Activated T-cell treated with anti-CD3 and anti-CD28 coated beads for 4 hours (primary cell): ENCODE measurements at regions not wholly inside any gene's neighbourhood (a gene's known extent, or its start where the extent isn't known, plus 50 kb on each side); places are given as distances from the start of the nearest gene placed in this dataset.
"Not testable (repeated sequence)": the region's sequence is repeated elsewhere in the genome, so short reads cannot be mapped to it uniquely, and the experiment has no call there.

Experiments
- DNase-seq: peaks from one replicate; pipeline ENCODE4 v3.0.0-alpha.2; 2020

GRCh38 chr20:48528346-48528745, 299.5 kb downstream of the PREX1 start:
- DNase-seq = no peak

GRCh38 chr20:48527771-48528170, 300.0 kb downstream of the PREX1 start:
- DNase-seq = no peak

GRCh38 chr20:48526936-48527335, 300.9 kb downstream of the PREX1 start:
- DNase-seq = no peak

- no peak for DNase-seq
Observed at GRCh38 chr20:48525400-48525799, 302.4 kb downstream of the PREX1 start.

GRCh38 chr20:48524582-48524981, 303.2 kb downstream of the PREX1 start:
- DNase-seq = no peak

GRCh38 chr20:48523191-48523995, 304.4 kb downstream of the PREX1 start:
- no peak for DNase-seq

GRCh38 chr20:48521121-48521520, 306.7 kb downstream of the PREX1 start:
- DNase-seq = no peak

- not testable (repeated sequence) for DNase-seq
Observed at GRCh38 chr20:48516196-48516595, 311.6 kb downstream of the PREX1 start.

GRCh38 chr20:48514577-48514976, 313.2 kb downstream of the PREX1 start:
- not testable (repeated sequence) for DNase-seq

- DNase-seq = not testable (repeated sequence)
Observed at GRCh38 chr20:48512539-48512938, 315.3 kb downstream of the PREX1 start.

- DNase-seq = not testable (repeated sequence)
Observed at GRCh38 chr20:48505066-48505465, 322.7 kb downstream of the PREX1 start.

GRCh38 chr20:48503166-48503815, 324.5 kb downstream of the PREX1 start:
- DNase-seq = no peak

GRCh38 chr20:48502758-48503157, 325.0 kb downstream of the PREX1 start:
- no peak for DNase-seq

GRCh38 chr20:48502016-48502415, 325.8 kb downstream of the PREX1 start:
- DNase-seq = no peak

GRCh38 chr20:48500900-48501299, 326.9 kb downstream of the PREX1 start:
- not testable (repeated sequence) for DNase-seq

- not testable (repeated sequence) for DNase-seq
Observed at GRCh38 chr20:48498939-48499338, 328.9 kb downstream of the PREX1 start.

- not testable (repeated sequence) for DNase-seq
Observed at GRCh38 chr20:48498125-48498524, 329.7 kb downstream of the PREX1 start.

GRCh38 chr20:48493966-48494365, 333.8 kb downstream of the PREX1 start:
- DNase-seq = no peak

GRCh38 chr20:48493331-48493730, 334.5 kb downstream of the PREX1 start:
- DNase-seq = not testable (repeated sequence)

- DNase-seq = no peak
Observed at GRCh38 chr20:48492715-48493070, 335.1 kb downstream of the PREX1 start.

GRCh38 chr20:48492015-48492714, 335.6 kb downstream of the PREX1 start:
- no peak for DNase-seq

GRCh38 chr20:48490961-48491831, 336.6 kb downstream of the PREX1 start:
- DNase-seq = no peak

- not testable (repeated sequence) for DNase-seq
Observed at GRCh38 chr20:48490341-48490740, 337.5 kb downstream of the PREX1 start.
